Muscle of leg (tissue), 3 donors: ENCODE measurements at regions not wholly inside any gene's neighbourhood (a gene's known extent, or its start where the extent isn't known, plus 50 kb on each side); places are given as distances from the start of the nearest gene placed in this dataset.
"Not testable (repeated sequence)": the region's sequence is repeated elsewhere in the genome, so short reads cannot be mapped to it uniquely, and the experiment has no call there.

Source experiments
- DNase-seq: peaks from one replicate; pipeline ENCODE4 v3.0.0; 2013
- H3K27ac ChIP-seq: one replicate; pipeline ENCODE4 v1.5.1; 2013; ENCODE audit warnings: mild to moderate bottlenecking, low read length, control low read depth
- H3K27me3 ChIP-seq: one replicate; pipeline ENCODE4 v1.6.1; 2013; ENCODE audit warnings: low read length; ENCODE audit not compliant: control insufficient read depth, insufficient read depth
- H3K36me3 ChIP-seq: one replicate; pipeline ENCODE4 v1.6.1; 2013; ENCODE audit warnings: low read length; ENCODE audit not compliant: control insufficient read depth, insufficient read depth
- H3K4me1 ChIP-seq: one replicate; pipeline ENCODE4 v1.6.1; 2013; ENCODE audit warnings: low read length; ENCODE audit not compliant: control insufficient read depth, insufficient read depth
- H3K4me3 ChIP-seq: one replicate; pipeline ENCODE4 v1.5.1; 2013; ENCODE audit warnings: low read length, control low read depth
- H3K9me3 ChIP-seq: replicated peaks from 2 replicates; pipeline ENCODE4 v1.6.1; 2013; ENCODE audit warnings: low read depth, low read length; ENCODE audit not compliant: control insufficient read depth
- WGBS: methylation state at CpG from one replicate; pipeline ENCODE4 v1.1.5; 2013; ENCODE audit warnings: missing lambda C conversion rate; ENCODE audit not compliant: insufficient coverage; 5-methylcytosine and 5-hydroxymethylcytosine counted together

GRCh38 chr2:4085186-4085585 is 381.8 kb downstream of the DCDC2C start:
- Histone ChIP-seq H3K27ac (no peak overlapping the region), H3K36me3 (no peaks in the 10 kb centered on the region), H3K9me3 (no peaks in the 10 kb centered on the region), H3K27me3 (no peaks in the 10 kb centered on the region), H3K4me1 (peaks cover 4% of the 10 kb centered on the region), H3K4me3 (no peak overlapping the region)
- WGBS = 59% methylated on average over 6 of the region's 7 CpGs
- no peak for DNase-seq

GRCh38 chr2:4090668-4091630 is 387.6 kb downstream of the DCDC2C start:
- H3K4me1 ChIP-seq = no peaks in the 10 kb centered on the region
- DNase-seq = no peak
- no peaks in the 10 kb centered on the region for H3K36me3 ChIP-seq
- no peaks in the 10 kb centered on the region for H3K9me3 ChIP-seq
- no peak overlapping the region for H3K27ac ChIP-seq
- H3K27me3 ChIP-seq = no peaks in the 10 kb centered on the region
- 32% methylated on average over 7 of the region's 14 CpGs for WGBS
- no peak overlapping the region for H3K4me3 ChIP-seq

GRCh38 chr2:4091869-4092268 is 388.5 kb downstream of the DCDC2C start:
- H3K9me3 ChIP-seq = no peaks in the 10 kb centered on the region
- DNase-seq = no peak
- WGBS = no CpG with 5 or more reads among the region's 3 CpGs
- no peak overlapping the region for H3K4me3 ChIP-seq
- H3K27me3 ChIP-seq = no peaks in the 10 kb centered on the region
- H3K36me3 ChIP-seq = no peaks in the 10 kb centered on the region
- H3K4me1 ChIP-seq = no peaks in the 10 kb centered on the region
- no peak overlapping the region for H3K27ac ChIP-seq

- 86% methylated on average over 6 of the region's 8 CpGs for WGBS
- H3K27me3 ChIP-seq = no peaks in the 10 kb centered on the region
- no peak for DNase-seq
- H3K9me3 ChIP-seq = no peaks in the 10 kb centered on the region
- no peak overlapping the region for H3K27ac ChIP-seq
- no peaks in the 10 kb centered on the region for H3K36me3 ChIP-seq
- H3K4me1 ChIP-seq = no peaks in the 10 kb centered on the region
- no peak overlapping the region for H3K4me3 ChIP-seq
Observed at GRCh38 chr2:4094743-4095142, 391.4 kb downstream of the DCDC2C start.

- WGBS = 67% methylated on average over 1 of the region's 7 CpGs
- Histone ChIP-seq H3K36me3 (no peaks in the 10 kb centered on the region), H3K4me1 (no peaks in the 10 kb centered on the region), H3K9me3 (no peaks in the 10 kb centered on the region), H3K4me3 (no peak overlapping the region), H3K27me3 (no peaks in the 10 kb centered on the region), H3K27ac (no peak overlapping the region)
- DNase-seq = no peak
Observed at GRCh38 chr2:4096978-4097766, 393.8 kb downstream of the DCDC2C start.

- Histone ChIP-seq H3K36me3 (no peaks in the 10 kb centered on the region), H3K27ac (no peak overlapping the region), H3K4me1 (no peaks in the 10 kb centered on the region), H3K9me3 (no peaks in the 10 kb centered on the region), H3K27me3 (no peaks in the 10 kb centered on the region), H3K4me3 (no peak overlapping the region)
- WGBS = no CpG with 5 or more reads among the region's 5 CpGs
- DNase-seq = no peak
Observed at GRCh38 chr2:4098137-4098536, 394.8 kb downstream of the DCDC2C start.

- Histone ChIP-seq H3K4me3 (no peak overlapping the region), H3K4me1 (no peaks in the 10 kb centered on the region), H3K27ac (no peak overlapping the region), H3K9me3 (no peaks in the 10 kb centered on the region), H3K36me3 (no peaks in the 10 kb centered on the region), H3K27me3 (no peaks in the 10 kb centered on the region)
- no peak for DNase-seq
- no CpG with 5 or more reads among the region's 2 CpGs for WGBS
Observed at GRCh38 chr2:4101936-4102335, 398.6 kb downstream of the DCDC2C start.

- no peak overlapping the region for H3K4me3 ChIP-seq
- H3K4me1 ChIP-seq = no peaks in the 10 kb centered on the region
- no CpG with 5 or more reads among the region's 7 CpGs for WGBS
- no peak for DNase-seq
- no peaks in the 10 kb centered on the region for H3K9me3 ChIP-seq
- H3K27ac ChIP-seq = no peak overlapping the region
- H3K27me3 ChIP-seq = no peaks in the 10 kb centered on the region
- H3K36me3 ChIP-seq = no peaks in the 10 kb centered on the region
Observed at GRCh38 chr2:4107179-4107578, 403.8 kb downstream of the DCDC2C start.

GRCh38 chr2:4110273-4110672 is 406.9 kb downstream of the DCDC2C start:
- H3K4me3 ChIP-seq = no peak overlapping the region
- H3K27me3 ChIP-seq = no peaks in the 10 kb centered on the region
- 90% methylated on average over 3 of the region's 4 CpGs for WGBS
- no peaks in the 10 kb centered on the region for H3K4me1 ChIP-seq
- no peak overlapping the region for H3K27ac ChIP-seq
- DNase-seq = no peak
- H3K36me3 ChIP-seq = no peaks in the 10 kb centered on the region
- no peaks in the 10 kb centered on the region for H3K9me3 ChIP-seq

GRCh38 chr2:4115435-4115834 is 412.1 kb downstream of the DCDC2C start:
- H3K4me3 ChIP-seq, H3K9me3 ChIP-seq, H3K4me1 ChIP-seq, H3K36me3 ChIP-seq, H3K27ac ChIP-seq, DNase-seq, H3K27me3 ChIP-seq: not testable (repeated sequence)
- no CpG with 5 or more reads among the region's 3 CpGs for WGBS
